HUES48 (cell line): ENCODE measurements at regions not wholly inside any gene's neighbourhood (a gene's known extent, or its start where the extent isn't known, plus 50 kb on each side); places are given as distances from the start of the nearest gene placed in this dataset.
"Not testable (repeated sequence)": the region's sequence is repeated elsewhere in the genome, so short reads cannot be mapped to it uniquely, and the experiment has no call there.

Experiments
- H3K27ac ChIP-seq: one replicate; pipeline ENCODE4 v1.7.0; 2013; ENCODE audit warnings: low read depth, low read length, inconsistent platforms
- H3K27me3 ChIP-seq: 2 replicates; pipeline ENCODE4 v1.6.1; 2013; ENCODE audit warnings: mild to moderate bottlenecking, low read length; ENCODE audit not compliant: control insufficient read depth, insufficient read depth
- H3K36me3 ChIP-seq: 2 replicates; pipeline ENCODE4 v1.6.1; 2013; ENCODE audit warnings: low read length; ENCODE audit not compliant: control insufficient read depth, insufficient read depth
- H3K4me1 ChIP-seq: 2 replicates; pipeline ENCODE4 v1.6.1; 2013; ENCODE audit warnings: mild to moderate bottlenecking, low read length; ENCODE audit not compliant: control insufficient read depth, insufficient read depth
- H3K4me3 ChIP-seq: 2 replicates; pipeline ENCODE4 v1.5.1; 2013; ENCODE audit warnings: mild to moderate bottlenecking, low read depth, low read length
- H3K9ac ChIP-seq: 2 replicates; pipeline ENCODE4 v1.6.1; 2013; ENCODE audit warnings: mild to moderate bottlenecking, low read depth, low read length, moderate library complexity
- H3K9me3 ChIP-seq: 2 replicates; pipeline ENCODE4 v1.6.1; 2013; ENCODE audit warnings: low read length; ENCODE audit not compliant: control insufficient read depth, insufficient read depth

DNA sequence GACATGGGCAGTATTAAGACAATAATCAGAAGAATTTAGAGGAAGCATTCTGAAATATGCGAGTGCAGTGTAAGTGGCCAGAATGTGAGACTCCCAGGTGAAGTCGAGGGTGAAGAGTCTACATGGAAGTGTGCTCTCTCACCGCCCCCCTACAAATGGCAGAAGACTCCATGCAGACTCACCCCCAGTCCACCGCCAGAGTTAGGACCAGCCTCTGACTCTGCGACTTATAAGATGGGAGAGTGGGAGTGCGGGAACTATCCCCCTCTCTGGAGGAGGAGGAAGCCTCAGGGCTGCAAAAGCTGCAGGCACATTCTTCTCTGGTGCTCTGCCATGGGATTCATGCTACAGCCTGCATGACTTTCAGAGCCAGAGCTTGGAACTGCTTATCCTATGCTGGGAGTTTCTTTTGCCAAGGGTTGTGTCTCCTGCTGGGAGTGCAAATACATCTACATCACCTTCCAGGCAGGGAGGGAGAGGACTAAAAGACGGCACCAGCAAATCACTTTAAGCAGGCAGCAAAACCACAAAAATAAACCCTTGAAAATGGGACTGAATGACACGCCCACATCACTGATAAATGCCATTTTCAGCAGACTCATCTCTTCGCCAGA is 206.7 kb upstream of the SULF2 start:
- Histone ChIP-seq H3K27me3 (no peaks in the 10 kb centered on the region), H3K9ac (no peak overlapping the region), H3K4me3 (no peak overlapping the region), H3K4me1 (peaks cover 23% of the 10 kb centered on the region), H3K9me3 (peaks cover 22% of the 10 kb centered on the region), H3K36me3 (peaks cover 3% of the 10 kb centered on the region; the same call in 1 of the 2 replicates), H3K27ac (no peak overlapping the region)

DNA sequence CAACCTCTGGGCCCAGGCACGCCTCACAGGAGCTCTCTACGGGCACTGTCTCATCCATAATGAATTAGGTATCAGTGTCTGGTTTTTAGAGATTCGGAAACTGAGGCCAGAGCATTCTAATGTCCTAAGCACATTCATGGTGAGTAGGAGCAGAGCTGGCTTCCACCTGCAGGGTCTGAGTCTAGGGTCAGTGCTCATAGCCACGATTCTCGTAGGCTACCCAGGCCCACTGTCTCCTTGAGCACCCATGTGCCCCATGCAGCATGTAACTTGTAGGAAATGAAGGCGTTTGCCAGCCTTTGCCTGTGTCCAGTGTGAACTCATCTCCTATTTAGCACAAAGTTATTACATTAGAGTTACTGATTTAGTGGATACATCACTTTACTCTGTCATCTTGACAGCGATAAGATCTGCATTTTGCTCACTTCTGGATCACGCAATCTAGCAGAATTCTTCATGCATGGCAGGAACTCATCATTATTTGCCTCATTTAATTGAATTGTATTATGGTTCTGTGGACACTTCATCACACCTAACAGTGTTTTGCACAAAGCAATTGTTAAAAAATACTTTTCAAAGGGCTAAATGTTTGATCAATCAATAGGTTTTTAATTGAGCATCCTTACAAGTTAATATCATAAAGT is 205.3 kb upstream of the SULF2 start:
- H3K4me1 ChIP-seq: peaks cover 16% of the 10 kb centered on the region
- peaks cover 3% of the 10 kb centered on the region; the same call in 1 of the 2 replicates for H3K36me3 ChIP-seq
- H3K4me3 ChIP-seq: no peak overlapping the region
- no peak overlapping the region for H3K9ac ChIP-seq
- no peaks in the 10 kb centered on the region for H3K27me3 ChIP-seq
- H3K27ac ChIP-seq: no peak overlapping the region
- H3K9me3 ChIP-seq: peaks cover 22% of the 10 kb centered on the region

DNA sequence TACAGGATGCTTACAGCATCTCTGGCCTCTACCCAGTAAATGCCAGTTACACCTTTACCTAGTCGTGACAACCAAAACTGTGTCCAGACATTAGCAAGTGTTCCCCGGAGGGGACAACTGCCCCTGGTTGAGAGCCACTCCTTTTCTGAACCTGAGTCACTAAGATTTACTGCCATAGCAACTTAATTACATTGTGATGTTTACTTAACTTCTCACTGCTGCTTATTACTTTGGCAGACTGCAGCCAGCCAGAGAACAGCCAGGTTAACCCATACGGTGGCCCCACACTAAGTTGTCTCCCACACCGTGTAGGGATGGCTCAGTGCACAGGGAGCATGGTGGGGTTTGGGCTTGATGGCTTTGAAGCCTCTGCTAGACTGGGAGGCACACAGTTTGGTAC is 204.7 kb upstream of the SULF2 start:
- Histone ChIP-seq H3K9me3 (peaks cover 22% of the 10 kb centered on the region), H3K4me1 (peaks cover 10% of the 10 kb centered on the region), H3K27me3 (no peaks in the 10 kb centered on the region), H3K9ac (no peak overlapping the region), H3K27ac (no peak overlapping the region), H3K36me3 (peaks cover 3% of the 10 kb centered on the region; the same call in 1 of the 2 replicates), H3K4me3 (no peak overlapping the region)

DNA sequence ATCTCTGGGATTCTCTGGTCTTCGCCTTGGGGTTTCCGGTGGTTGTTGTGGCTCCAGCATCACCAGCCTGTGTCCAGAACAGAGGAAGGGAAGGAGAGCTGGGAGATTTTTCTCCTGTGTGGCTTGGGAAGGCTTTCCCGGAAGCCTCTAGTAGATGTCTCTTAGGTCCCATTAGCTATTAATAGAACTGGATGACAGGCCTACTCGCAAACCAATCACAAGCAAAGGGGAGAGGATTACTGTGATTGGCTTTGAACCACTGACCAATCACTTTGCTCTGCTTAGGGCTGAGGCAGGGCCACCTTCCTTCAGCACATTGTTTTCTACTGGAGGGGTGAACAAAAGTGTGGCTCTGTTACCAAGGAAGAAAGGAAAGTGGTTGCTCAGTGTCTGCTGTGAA is 203.4 kb upstream of the SULF2 start:
- Histone ChIP-seq H3K9ac (no peak overlapping the region), H3K27ac (no peak overlapping the region), H3K4me1 (peaks cover 10% of the 10 kb centered on the region; the same call in 1 of the 2 replicates), H3K36me3 (peaks cover under 1% of the 10 kb centered on the region; the same call in 1 of the 2 replicates), H3K4me3 (no peak overlapping the region), H3K27me3 (no peaks in the 10 kb centered on the region), H3K9me3 (peaks cover 15% of the 10 kb centered on the region)

DNA sequence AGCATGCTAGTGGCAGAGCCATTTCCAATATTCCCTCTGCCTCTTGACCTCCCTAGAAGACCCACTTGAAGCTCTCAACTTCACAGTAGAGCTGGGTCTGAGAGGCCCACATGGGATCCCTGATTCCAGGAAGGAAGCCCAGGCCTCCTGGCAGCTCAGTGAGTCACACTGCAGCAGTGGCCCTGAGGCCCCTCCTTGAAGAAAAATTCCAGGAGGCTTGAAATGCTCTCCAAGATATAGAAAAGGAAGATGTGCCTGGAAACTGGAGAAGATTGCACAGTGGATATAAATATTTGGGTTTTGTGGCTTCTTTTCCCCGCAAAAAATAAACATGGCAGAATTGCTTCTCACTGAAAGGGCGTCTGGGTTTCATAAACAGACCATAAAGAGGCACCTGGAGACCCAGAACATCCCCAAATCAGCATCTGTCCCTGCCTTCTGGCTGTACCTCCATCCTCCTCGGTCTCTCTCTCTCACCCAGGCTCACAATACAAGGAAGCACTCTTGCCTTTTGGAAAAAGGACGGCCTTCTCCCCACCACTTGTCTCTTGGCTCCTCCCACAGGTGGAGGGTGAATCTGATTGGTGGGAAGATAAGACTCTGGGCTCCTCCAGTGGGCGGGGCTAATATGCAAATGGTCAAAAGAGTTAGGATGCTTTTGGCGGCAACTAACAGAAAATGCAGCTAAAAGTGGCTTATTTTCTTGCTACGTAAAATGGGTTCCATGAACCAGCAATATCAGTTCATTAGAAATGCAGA is 200.0 kb upstream of the SULF2 start:
- no peaks in the 10 kb centered on the region for H3K36me3 ChIP-seq
- H3K4me1 ChIP-seq: no peaks in the 10 kb centered on the region
- no peaks in the 10 kb centered on the region for H3K27me3 ChIP-seq
- H3K9me3 ChIP-seq: no peaks in the 10 kb centered on the region
- H3K9ac ChIP-seq: no peak overlapping the region
- H3K4me3 ChIP-seq: no peak overlapping the region
- no peak overlapping the region for H3K27ac ChIP-seq

DNA sequence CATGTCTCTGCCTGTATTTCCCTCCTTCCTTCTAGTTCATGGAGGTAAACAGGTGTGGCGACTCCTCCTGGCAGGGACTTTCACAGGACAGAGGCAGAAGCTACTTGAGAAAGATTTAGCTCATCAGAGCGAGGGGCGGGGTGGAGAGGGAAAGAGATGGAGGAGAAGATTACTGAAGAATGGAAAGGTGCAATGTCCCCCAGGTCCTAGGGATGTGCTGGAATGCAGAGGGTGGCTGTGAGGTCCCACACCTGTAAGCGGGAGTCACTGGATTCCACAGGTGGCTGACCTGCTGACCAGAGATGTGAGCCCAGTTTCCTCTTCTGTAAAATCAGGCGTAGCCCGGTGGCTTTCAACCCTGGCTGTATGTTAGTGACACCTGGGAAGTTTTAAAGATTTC is 199.2 kb upstream of the SULF2 start:
- no peaks in the 10 kb centered on the region for H3K9me3 ChIP-seq
- H3K4me1 ChIP-seq: no peaks in the 10 kb centered on the region
- no peak overlapping the region for H3K4me3 ChIP-seq
- no peaks in the 10 kb centered on the region for H3K27me3 ChIP-seq
- H3K9ac ChIP-seq: no peak overlapping the region
- no peak overlapping the region for H3K27ac ChIP-seq
- no peaks in the 10 kb centered on the region for H3K36me3 ChIP-seq

DNA sequence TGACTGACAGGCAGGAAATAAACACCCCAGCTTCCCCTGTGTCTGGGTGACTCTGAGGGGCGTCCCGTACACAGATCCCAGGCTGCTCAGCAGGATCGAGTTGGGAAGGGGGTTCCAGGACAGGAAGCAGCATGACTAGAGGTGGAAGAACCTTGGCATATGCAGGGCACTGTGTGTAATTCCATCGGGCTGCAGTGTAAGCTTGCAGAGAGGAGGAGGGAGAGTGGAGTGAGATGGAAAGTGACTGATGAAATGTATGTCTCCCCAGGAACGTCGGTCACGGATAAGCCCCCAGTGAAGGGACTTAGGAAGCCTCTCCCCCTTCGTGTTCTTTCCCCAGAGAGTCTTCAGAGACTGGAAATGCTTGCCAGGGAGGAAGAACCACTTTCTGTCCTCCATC is 198.4 kb upstream of the SULF2 start:
- H3K4me3 ChIP-seq, H3K9ac ChIP-seq, H3K27ac ChIP-seq, H3K27me3 ChIP-seq, H3K36me3 ChIP-seq, H3K4me1 ChIP-seq, H3K9me3 ChIP-seq: not testable (repeated sequence)

DNA sequence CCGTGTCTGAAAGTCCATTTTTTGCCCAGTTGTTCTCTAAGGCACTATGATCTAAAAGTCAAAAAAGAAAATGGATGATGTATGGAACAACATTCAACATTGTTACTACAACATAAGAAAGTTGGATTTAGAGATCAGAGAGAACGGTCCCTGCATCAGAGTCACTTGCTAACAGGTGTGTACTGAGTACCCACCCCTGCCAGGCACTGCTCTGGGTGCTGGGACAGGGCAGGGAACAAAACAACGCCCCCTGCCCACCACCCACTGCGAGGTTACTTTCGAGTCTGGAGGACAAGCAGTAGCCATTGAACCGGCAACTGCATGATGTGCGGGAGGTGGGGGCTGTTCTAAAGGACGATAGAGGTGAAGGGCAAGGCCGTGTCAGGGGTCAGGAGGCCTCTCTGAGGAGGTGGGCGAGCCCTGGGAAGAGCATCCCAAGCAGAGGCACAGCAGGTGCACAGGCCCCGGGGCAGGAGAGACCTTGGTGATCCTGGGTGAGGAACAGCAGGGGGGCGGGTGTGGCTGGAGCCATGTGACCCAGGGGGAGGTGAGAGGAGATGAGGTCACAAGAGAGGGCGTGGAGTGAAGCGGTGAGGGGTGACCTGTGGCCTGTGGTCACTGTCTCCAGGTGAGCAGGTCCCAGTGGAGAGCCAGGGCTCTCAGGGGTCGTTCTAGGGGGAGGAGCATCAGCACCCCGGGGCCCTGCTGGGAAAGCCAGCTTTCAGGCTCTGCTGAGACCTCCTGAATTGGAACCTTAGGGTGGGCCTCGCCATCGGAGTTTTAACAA is 197.5 kb upstream of the SULF2 start:
- H3K4me3 ChIP-seq: no peak overlapping the region
- no peak overlapping the region for H3K9ac ChIP-seq
- peaks cover 5% of the 10 kb centered on the region; the same call in 1 of the 2 replicates for H3K4me1 ChIP-seq
- H3K36me3 ChIP-seq: no peaks in the 10 kb centered on the region
- H3K9me3 ChIP-seq: no peaks in the 10 kb centered on the region
- no peaks in the 10 kb centered on the region for H3K27me3 ChIP-seq
- no peak overlapping the region for H3K27ac ChIP-seq

DNA sequence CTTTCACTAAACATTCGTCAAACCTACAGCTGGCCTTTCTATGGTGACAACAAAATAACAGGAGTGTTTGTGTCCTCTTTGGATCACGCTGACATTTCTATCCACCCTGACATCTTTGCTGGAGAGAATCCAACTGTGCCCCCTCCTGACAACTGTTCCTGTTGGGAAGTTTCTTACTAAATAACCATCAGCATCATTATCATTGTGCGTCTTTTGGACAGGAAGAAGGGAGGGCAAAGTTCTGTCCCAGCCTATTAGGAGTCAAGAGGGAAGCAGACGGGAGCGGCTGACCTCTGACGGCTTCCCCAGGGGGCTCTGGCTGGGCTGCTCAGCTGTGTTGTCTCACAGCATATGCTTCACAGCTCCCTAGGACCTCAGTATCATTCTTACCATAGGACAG is 195.9 kb upstream of the SULF2 start:
- Histone ChIP-seq H3K4me1 (peaks cover 5% of the 10 kb centered on the region; the same call in 1 of the 2 replicates), H3K9ac (no peak overlapping the region), H3K27me3 (no peaks in the 10 kb centered on the region), H3K36me3 (no peaks in the 10 kb centered on the region), H3K27ac (no peak overlapping the region), H3K9me3 (no peaks in the 10 kb centered on the region), H3K4me3 (no peak overlapping the region)

DNA sequence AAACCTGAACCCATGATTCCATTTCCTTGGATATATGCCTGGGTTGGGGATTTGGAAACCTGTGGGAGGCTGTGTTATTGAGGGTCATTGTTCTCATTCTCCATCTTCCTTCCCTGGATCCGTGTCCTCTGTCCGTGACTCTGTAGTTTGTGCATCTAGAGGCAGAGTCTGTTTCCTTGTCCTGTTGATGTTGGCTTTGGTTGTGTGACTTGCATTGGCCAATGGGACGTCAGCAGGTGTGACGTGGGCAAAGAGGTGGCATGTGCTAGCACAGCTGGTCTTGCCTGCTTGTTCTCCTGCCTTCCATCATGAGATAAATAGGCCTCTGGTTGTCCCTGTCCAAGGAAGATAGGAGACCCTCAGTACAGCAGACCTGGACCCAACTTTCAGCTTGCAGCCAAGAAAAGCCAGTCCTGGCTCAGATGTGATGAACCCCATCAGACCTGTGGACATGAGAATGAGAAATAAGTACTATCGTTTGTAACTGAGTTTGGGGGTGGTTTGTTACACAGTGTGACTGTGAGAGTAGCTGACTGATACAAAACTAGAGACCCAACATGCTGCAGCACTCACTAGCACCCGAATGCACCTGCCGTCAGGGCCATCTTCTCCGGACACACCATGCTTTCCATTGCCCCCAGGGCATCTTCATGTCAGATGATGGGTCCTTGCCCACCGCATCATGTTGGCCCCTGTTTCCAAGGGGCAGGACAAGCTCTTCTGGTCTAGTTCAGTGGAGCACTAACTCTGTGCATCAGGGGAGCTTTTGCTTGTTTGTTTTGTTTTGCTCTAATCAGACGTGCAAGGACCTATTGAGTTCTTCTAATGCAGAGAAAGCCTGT is 195.3 kb upstream of the SULF2 start:
- Histone ChIP-seq H3K27me3 (no peaks in the 10 kb centered on the region), H3K4me1 (peaks cover 5% of the 10 kb centered on the region; the same call in 1 of the 2 replicates), H3K9ac (no peak overlapping the region), H3K36me3 (no peaks in the 10 kb centered on the region), H3K9me3 (no peaks in the 10 kb centered on the region), H3K27ac (no peak overlapping the region), H3K4me3 (no peak overlapping the region)
